ENCODE measurements at regions not wholly inside any gene's neighbourhood (a gene's known extent, or its start where the extent isn't known, plus 50 kb on each side); places are given as distances from the start of the nearest gene placed in this dataset.

DNA sequence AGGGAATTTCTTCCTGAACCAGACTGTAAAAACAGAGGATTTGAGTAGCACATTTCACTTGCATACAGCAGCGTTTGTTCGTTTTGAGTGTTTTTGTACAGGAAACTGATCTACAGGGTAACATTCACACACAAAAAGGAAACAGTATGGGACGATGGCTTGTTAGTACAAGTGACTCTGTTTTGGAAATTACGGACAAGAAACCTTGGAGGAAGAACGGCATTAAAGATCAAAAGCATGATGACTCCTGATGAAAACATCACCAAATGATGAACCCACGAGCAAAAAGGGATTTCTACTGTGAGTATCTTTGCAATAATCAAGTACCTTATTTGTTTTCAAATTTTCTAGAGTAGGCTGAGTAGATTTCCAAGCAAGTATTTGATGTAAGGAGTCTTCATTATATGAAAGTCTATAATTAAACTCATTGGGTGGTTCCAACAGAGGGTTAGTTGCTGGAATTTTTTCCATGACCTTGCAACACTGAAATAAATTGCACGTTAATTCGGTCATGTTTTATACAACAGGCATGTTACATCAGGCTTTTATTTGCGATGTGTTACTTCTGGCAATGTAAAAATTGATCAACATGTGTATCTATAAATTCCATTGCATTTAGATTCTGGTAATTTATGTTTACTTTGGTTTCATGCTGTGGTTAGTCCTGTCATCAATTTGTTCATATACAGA, 76.7 kb upstream of the KCNK2 start:
- DNase-seq (ENCODE audit: low read depth) = no peak
- TF ChIP-seq, protein P1, sequence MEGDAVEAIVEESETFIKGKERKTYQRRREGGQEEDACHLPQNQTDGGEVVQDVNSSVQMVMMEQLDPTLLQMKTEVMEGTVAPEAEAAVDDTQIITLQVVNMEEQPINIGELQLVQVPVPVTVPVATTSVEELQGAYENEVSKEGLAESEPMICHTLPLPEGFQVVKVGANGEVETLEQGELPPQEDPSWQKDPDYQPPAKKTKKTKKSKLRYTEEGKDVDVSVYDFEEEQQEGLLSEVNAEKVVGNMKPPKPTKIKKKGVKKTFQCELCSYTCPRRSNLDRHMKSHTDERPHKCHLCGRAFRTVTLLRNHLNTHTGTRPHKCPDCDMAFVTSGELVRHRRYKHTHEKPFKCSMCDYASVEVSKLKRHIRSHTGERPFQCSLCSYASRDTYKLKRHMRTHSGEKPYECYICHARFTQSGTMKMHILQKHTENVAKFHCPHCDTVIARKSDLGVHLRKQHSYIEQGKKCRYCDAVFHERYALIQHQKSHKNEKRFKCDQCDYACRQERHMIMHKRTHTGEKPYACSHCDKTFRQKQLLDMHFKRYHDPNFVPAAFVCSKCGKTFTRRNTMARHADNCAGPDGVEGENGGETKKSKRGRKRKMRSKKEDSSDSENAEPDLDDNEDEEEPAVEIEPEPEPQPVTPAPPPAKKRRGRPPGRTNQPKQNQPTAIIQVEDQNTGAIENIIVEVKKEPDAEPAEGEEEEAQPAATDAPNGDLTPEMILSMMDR (IDR thresholded peaks at IDR 0.05; ENCODE audit: control insufficient read depth, extremely low read depth, insufficient read depth) = no peak

GRCh38 chr1:215007880-215008279, 74.7 kb upstream of the KCNK2 start:
- no peak overlapping the region for H3K4me3 ChIP-seq (ENCODE audit: low read depth, low read length)
- TF ChIP-seq, protein P1 (IDR thresholded peaks at IDR 0.05; ENCODE audit: control insufficient read depth, extremely low read depth, insufficient read depth) = no peak
- DNase-seq (ENCODE audit: low read depth) = no peak

More for the DNA sequence above, 76.7 kb upstream of the KCNK2 start:
- no peak overlapping the region for H3K4me3 ChIP-seq (ENCODE audit: low read depth, low read length)

DNA sequence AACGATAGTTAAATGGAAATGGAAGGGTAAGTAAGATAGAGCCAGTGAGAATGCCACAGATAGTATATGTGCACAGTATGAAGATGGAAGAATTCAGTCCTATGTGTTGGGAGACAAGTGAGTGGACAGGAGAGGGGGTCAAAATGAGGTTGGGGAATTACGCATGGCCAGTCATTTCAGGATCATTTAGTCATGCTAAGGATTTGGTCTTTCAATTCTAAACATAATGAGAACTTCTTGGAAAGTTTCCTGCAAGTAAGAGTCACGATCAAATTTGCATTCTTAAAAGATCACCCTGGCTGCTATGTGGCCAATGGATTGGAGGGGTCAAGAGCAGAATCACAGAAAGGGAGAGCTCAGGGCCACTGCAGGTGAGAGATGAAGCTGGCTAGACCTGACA, 64.0 kb upstream of the KCNK2 start:
- no peak overlapping the region for H3K4me3 ChIP-seq (ENCODE audit: low read depth, low read length)
- DNase-seq (ENCODE audit: low read depth) = no peak
- TF ChIP-seq, protein P1 (IDR thresholded peaks at IDR 0.05; ENCODE audit: control insufficient read depth, extremely low read depth, insufficient read depth) = no peak

GRCh38 chr1:215022204-215022603, 60.3 kb upstream of the KCNK2 start:
- H3K4me3 ChIP-seq (ENCODE audit: low read depth, low read length) = no peak overlapping the region
- DNase-seq (ENCODE audit: low read depth) = no peak
- TF ChIP-seq, protein P1 (IDR thresholded peaks at IDR 0.05; ENCODE audit: control insufficient read depth, extremely low read depth, insufficient read depth) = no peak

- H3K4me3 ChIP-seq (ENCODE audit: low read depth, low read length) = no peak overlapping the region
- DNase-seq (ENCODE audit: low read depth) = no peak
- TF ChIP-seq, protein P1 (IDR thresholded peaks at IDR 0.05; ENCODE audit: control insufficient read depth, extremely low read depth, insufficient read depth) = no peak
Measured at GRCh38 chr1:215022741-215023141, 59.8 kb upstream of the KCNK2 start.

DNA sequence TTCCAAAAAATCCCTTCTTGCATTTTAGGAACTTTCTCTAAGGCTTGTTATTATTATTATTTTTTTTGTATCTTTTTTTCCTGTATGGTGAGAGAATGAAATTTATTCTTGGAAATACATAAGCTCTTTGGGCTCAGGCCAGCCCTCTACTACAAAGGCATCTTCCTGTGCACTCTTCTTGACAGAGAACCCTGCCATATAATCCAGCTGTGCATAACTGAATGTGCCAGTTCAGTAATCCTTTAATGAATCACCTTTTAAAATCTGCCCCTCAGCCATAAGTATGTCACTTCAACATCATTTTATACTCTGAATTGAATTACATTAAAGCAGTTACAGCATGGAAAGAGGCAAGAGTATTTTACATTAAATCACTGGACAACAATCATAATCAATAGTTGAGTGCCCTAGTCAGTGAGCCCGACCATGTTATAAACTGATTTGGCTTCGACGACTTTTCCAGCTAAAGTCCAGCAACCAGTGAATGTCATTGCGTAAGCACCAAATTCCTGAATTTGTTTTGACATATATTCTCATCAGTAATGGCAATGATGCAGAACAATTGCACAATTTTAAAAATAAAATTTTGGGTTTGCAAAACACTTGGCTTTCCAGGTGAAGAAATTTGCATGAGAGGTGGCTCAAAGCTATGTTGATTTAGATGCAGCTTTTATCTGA, 59.2 kb upstream of the KCNK2 start:
- no peak overlapping the region for H3K4me3 ChIP-seq (ENCODE audit: low read depth, low read length)
- TF ChIP-seq, protein P1 (IDR thresholded peaks at IDR 0.05; ENCODE audit: control insufficient read depth, extremely low read depth, insufficient read depth) = no peak
- DNase-seq (ENCODE audit: low read depth) = no peak
